ENCODE measurements at regions not wholly inside any gene's neighbourhood (a gene's known extent, or its start where the extent isn't known, plus 50 kb on each side); places are given as distances from the start of the nearest gene placed in this dataset.
"Not testable (repeated sequence)": the region's sequence is repeated elsewhere in the genome, so short reads cannot be mapped to it uniquely, and the experiment has no call there.

DNA sequence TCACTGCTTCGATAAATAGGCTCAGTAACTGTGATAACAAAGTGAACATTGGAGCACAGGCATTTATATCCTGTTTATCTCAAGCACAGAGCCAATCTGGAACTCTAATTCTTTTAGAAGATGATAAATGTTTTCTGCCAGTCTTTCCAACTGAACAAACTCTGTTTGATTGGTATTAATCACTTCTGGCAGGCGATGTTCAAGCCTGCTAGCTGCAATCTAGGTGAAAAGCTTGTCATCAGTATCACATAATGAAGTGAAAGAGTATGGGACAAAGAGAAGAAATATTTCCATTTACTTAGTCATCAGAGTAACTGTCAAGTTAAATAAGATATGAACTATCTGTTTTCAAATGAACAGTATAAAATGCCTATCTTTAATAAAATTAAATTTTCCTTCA, 577.3 kb downstream of the VGLL3 start:
- Histone ChIP-seq H2BK12ac (ENCODE audit: low read length) (no peak overlapping the region), H2AFZ (ENCODE audit: insufficient read depth, low read length, poor library complexity) (no peak overlapping the region), H3K36me3 (ENCODE audit: control insufficient read depth in 1 of 2, insufficient read depth in 2 of 2, low read length in 2 of 2) (no peaks in the 10 kb centered on the region), H3K14ac (ENCODE audit: low read length) (no peak overlapping the region), H3K23ac (ENCODE audit: low read length) (no peak overlapping the region), H3K27me3 (ENCODE audit: insufficient read depth, low read length) (no peaks in the 10 kb centered on the region), H2BK5ac (ENCODE audit: low read depth, low read length, poor library complexity) (no peak overlapping the region), H3K4me1 (ENCODE audit: control insufficient read depth in 1 of 2, insufficient read depth in 2 of 2, low read length in 2 of 2) (peaks cover 0 to 4% of the 10 kb centered on the region in 2 experiments), H3K79me1 (ENCODE audit: low read length) (peaks cover 2% of the 10 kb centered on the region), H2BK120ac (ENCODE audit: insufficient read depth, low read length, poor library complexity) (no peak overlapping the region), H2AK5ac (ENCODE audit: low read length) (no peak overlapping the region), H3K4ac (ENCODE audit: low read depth, low read length) (no peak overlapping the region), H3K9me3 (ENCODE audit: insufficient read depth, low read depth, low read length) (no peaks in the 10 kb centered on the region), H3K79me2 (ENCODE audit: control insufficient read depth, insufficient read depth, low read length, poor library complexity) (no peaks in the 10 kb centered on the region), H4K91ac (ENCODE audit: low read depth, low read length) (no peak overlapping the region), H3K9ac (ENCODE audit: low read length) (no peak overlapping the region), H4K8ac (ENCODE audit: low read depth, low read length) (no peak overlapping the region), H3K18ac (ENCODE audit: low read length) (no peak overlapping the region), H3K4me3 (ENCODE audit: low read depth, low read length) (no peak overlapping the region), H4K12ac (ENCODE audit: low read depth, low read length) (no peak overlapping the region), H3K27ac (ENCODE audit: low read depth, low read length) (no peak overlapping the region), H3K4me2 (ENCODE audit: low read length) (no peak overlapping the region)
- no peak for DNase-seq
- WGBS (ENCODE audit: extremely low coverage, insufficient coverage, insufficient read length): no CpG with 5 or more reads among the region's 2 CpGs

DNA sequence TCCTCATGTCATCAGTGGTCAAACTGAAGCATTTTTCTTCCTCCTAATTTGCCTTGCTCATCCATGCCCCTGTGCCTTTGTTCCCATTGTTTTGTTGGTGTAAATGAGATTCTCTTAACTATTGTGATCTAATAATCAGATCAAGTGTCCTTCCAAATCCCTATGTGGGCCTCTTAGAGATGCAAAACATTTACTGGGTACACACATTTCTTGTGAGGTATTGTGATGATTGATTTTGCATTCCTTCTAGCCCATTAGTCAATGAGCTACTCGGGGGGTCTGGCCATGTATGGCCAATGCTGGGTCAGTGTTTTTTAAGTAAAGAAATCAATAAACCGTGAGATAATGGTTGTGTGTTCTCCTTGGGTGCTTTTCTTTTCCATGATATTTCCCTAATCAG, 580.4 kb downstream of the VGLL3 start:
- Histone ChIP-seq H3K4me3 (ENCODE audit: low read depth, low read length) (no peak overlapping the region), H4K8ac (ENCODE audit: low read depth, low read length) (no peak overlapping the region), H3K4me1 (ENCODE audit: control insufficient read depth in 1 of 2, insufficient read depth in 2 of 2, low read length in 2 of 2) (no peaks in the 10 kb centered on the region), H3K4ac (ENCODE audit: low read depth, low read length) (no peak overlapping the region), H3K9me3 (ENCODE audit: insufficient read depth, low read depth, low read length) (no peaks in the 10 kb centered on the region), H3K14ac (ENCODE audit: low read length) (no peak overlapping the region), H2AFZ (ENCODE audit: insufficient read depth, low read length, poor library complexity) (no peak overlapping the region), H2BK5ac (ENCODE audit: low read depth, low read length, poor library complexity) (no peak overlapping the region), H3K79me2 (ENCODE audit: control insufficient read depth, insufficient read depth, low read length, poor library complexity) (no peaks in the 10 kb centered on the region), H2BK12ac (ENCODE audit: low read length) (no peak overlapping the region), H4K12ac (ENCODE audit: low read depth, low read length) (no peak overlapping the region), H3K79me1 (ENCODE audit: low read length) (peaks cover under 1% of the 10 kb centered on the region), H3K9ac (ENCODE audit: low read length) (no peak overlapping the region), H3K27me3 (ENCODE audit: insufficient read depth, low read length) (no peaks in the 10 kb centered on the region), H4K91ac (ENCODE audit: low read depth, low read length) (no peak overlapping the region), H2AK5ac (ENCODE audit: low read length) (no peak overlapping the region), H3K27ac (ENCODE audit: low read depth, low read length) (no peak overlapping the region), H3K36me3 (ENCODE audit: control insufficient read depth in 1 of 2, insufficient read depth in 2 of 2, low read length in 2 of 2) (no peaks in the 10 kb centered on the region), H3K18ac (ENCODE audit: low read length) (no peak overlapping the region), H3K23ac (ENCODE audit: low read length) (no peak overlapping the region), H3K4me2 (ENCODE audit: low read length) (no peak overlapping the region), H2BK120ac (ENCODE audit: insufficient read depth, low read length, poor library complexity) (no peak overlapping the region)
- no peak for DNase-seq
- no CpG with 5 or more reads among the region's 2 CpGs for WGBS (ENCODE audit: extremely low coverage, insufficient coverage, insufficient read length)

DNA sequence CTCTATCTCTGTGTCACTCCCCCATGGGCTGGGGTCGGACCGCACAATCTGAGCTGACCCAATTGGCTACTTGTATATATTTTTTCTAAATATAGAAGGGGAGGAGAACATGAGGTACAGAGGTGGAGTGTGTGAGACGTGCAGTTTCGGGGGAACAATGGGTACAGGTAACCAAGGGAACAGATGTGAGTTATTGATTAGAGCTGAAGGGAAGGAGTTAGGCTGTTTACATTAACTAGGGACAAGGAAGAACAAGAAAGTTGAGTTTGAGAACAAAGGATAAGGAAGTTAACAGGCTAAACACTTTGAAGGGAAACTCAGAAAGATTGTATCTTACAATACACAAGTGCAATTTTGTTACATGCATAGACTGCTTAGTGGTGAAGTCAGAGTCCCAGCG, 601.2 kb downstream of the VGLL3 start:
- not testable (repeated sequence) for H3K27me3 ChIP-seq (ENCODE audit: insufficient read depth, low read length); H4K12ac ChIP-seq (ENCODE audit: low read depth, low read length); DNase-seq; H2AFZ ChIP-seq (ENCODE audit: insufficient read depth, low read length, poor library complexity); H3K9me3 ChIP-seq (ENCODE audit: insufficient read depth, low read depth, low read length); H3K4me3 ChIP-seq (ENCODE audit: low read depth, low read length); H3K18ac ChIP-seq (ENCODE audit: low read length); H3K14ac ChIP-seq (ENCODE audit: low read length); H3K23ac ChIP-seq (ENCODE audit: low read length); H2BK5ac ChIP-seq (ENCODE audit: low read depth, low read length, poor library complexity); H2AK5ac ChIP-seq (ENCODE audit: low read length); H4K91ac ChIP-seq (ENCODE audit: low read depth, low read length); H2BK120ac ChIP-seq (ENCODE audit: insufficient read depth, low read length, poor library complexity); H3K4ac ChIP-seq (ENCODE audit: low read depth, low read length); H3K9ac ChIP-seq (ENCODE audit: low read length); H3K4me1 ChIP-seq (ENCODE audit: control insufficient read depth in 1 of 2, insufficient read depth in 2 of 2, low read length in 2 of 2); H3K4me2 ChIP-seq (ENCODE audit: low read length); H4K8ac ChIP-seq (ENCODE audit: low read depth, low read length); H2BK12ac ChIP-seq (ENCODE audit: low read length); H3K79me2 ChIP-seq (ENCODE audit: control insufficient read depth, insufficient read depth, low read length, poor library complexity); H3K36me3 ChIP-seq (ENCODE audit: control insufficient read depth in 1 of 2, insufficient read depth in 2 of 2, low read length in 2 of 2); H3K79me1 ChIP-seq (ENCODE audit: low read length)
- WGBS (ENCODE audit: extremely low coverage, insufficient coverage, insufficient read length): no CpG with 5 or more reads among the region's 5 CpGs
- peak overlapping the region; percentile 69 for H3K27ac ChIP-seq (ENCODE audit: low read depth, low read length)

DNA sequence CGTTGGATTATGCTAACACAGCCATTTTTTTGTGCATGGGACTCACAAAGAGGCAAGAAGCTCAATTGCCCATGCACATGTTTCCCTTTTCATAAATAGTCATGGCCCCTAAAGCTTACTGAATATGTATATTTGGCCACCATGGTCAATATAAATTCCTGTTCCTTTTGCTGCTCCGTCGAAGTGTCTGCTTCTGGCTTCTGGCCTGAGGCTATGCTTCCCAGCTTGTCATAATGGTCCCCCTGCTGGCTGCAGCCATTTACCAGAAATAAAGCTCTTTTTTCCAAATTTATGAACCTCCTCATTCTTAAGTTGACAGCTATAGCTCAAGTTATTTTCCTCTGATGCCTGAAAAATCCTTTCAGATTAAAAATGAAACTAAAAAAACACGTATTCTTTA, 602.1 kb downstream of the VGLL3 start:
- Histone ChIP-seq H2BK120ac (ENCODE audit: insufficient read depth, low read length, poor library complexity) (no peak overlapping the region), H3K9me3 (ENCODE audit: insufficient read depth, low read depth, low read length) (no peaks in the 10 kb centered on the region), H2AFZ (ENCODE audit: insufficient read depth, low read length, poor library complexity) (no peak overlapping the region), H3K4me2 (ENCODE audit: low read length) (no peak overlapping the region), H3K79me2 (ENCODE audit: control insufficient read depth, insufficient read depth, low read length, poor library complexity) (no peaks in the 10 kb centered on the region), H3K27me3 (ENCODE audit: insufficient read depth, low read length) (no peaks in the 10 kb centered on the region), H2BK12ac (ENCODE audit: low read length) (no peak overlapping the region), H3K4ac (ENCODE audit: low read depth, low read length) (no peak overlapping the region), H3K4me1 (ENCODE audit: control insufficient read depth in 1 of 2, insufficient read depth in 2 of 2, low read length in 2 of 2) (peaks cover 0 to 5% of the 10 kb centered on the region in 2 experiments), H3K23ac (ENCODE audit: low read length) (no peak overlapping the region), H4K12ac (ENCODE audit: low read depth, low read length) (no peak overlapping the region), H3K9ac (ENCODE audit: low read length) (no peak overlapping the region), H4K8ac (ENCODE audit: low read depth, low read length) (no peak overlapping the region), H3K18ac (ENCODE audit: low read length) (no peak overlapping the region), H3K79me1 (ENCODE audit: low read length) (peaks cover 2% of the 10 kb centered on the region), H3K36me3 (ENCODE audit: control insufficient read depth in 1 of 2, insufficient read depth in 2 of 2, low read length in 2 of 2) (no peaks in the 10 kb centered on the region), H4K91ac (ENCODE audit: low read depth, low read length) (no peak overlapping the region), H2AK5ac (ENCODE audit: low read length) (no peak overlapping the region), H3K27ac (ENCODE audit: low read depth, low read length) (no peak overlapping the region), H3K4me3 (ENCODE audit: low read depth, low read length) (no peak overlapping the region), H3K14ac (ENCODE audit: low read length) (no peak overlapping the region), H2BK5ac (ENCODE audit: low read depth, low read length, poor library complexity) (no peak overlapping the region)
- peak in 1 of 2 donors; percentile 2 for DNase-seq
- no CpG with 5 or more reads among the region's 4 CpGs for WGBS (ENCODE audit: extremely low coverage, insufficient coverage, insufficient read length)
